H9 (cell line): ENCODE measurements at regions not wholly inside any gene's neighbourhood (a gene's known extent, or its start where the extent isn't known, plus 50 kb on each side); places are given as distances from the start of the nearest gene placed in this dataset.
A peak's percentile ranks its signal among the peaks of the same experiment; 100 is the strongest.

Experiments
- DNase-seq: peaks from one replicate; pipeline ENCODE4 v3.0.0-alpha.2; 2017
- H2AFZ ChIP-seq: one replicate; pipeline ENCODE4 v1.6.1; 2013; ENCODE audit warnings: mild to moderate bottlenecking, low read length, control low read depth, moderate library complexity
- H2AK5ac ChIP-seq: 2 replicates; pipeline ENCODE4 v1.6.1; 2013; ENCODE audit warnings: low read length, control low read depth, mixed read lengths; ENCODE audit not compliant: insufficient read length
- H2BK120ac ChIP-seq: one replicate; pipeline ENCODE4 v1.6.1; 2013; ENCODE audit warnings: low read depth, mild to moderate bottlenecking, low read length, control low read depth, inconsistent platforms; ENCODE audit not compliant: poor library complexity, severe bottlenecking
- H2BK12ac ChIP-seq: 2 replicates; pipeline ENCODE4 v1.6.1; 2013; ENCODE audit warnings: low read length, control low read depth, mixed read lengths, low read depth; ENCODE audit not compliant: insufficient read length
- H2BK15ac ChIP-seq: 2 replicates; pipeline ENCODE4 v1.6.1; 2013; ENCODE audit warnings: low read depth, low read length, control low read depth
- H2BK20ac ChIP-seq: one replicate; pipeline ENCODE4 v1.6.1; 2013; ENCODE audit warnings: low read depth, mild to moderate bottlenecking, low read length, control low read depth, inconsistent platforms; ENCODE audit not compliant: poor library complexity, severe bottlenecking
- H2BK5ac ChIP-seq: 2 replicates; pipeline ENCODE4 v1.6.1; 2013; ENCODE audit warnings: low read length, control low read depth, mixed read lengths; ENCODE audit not compliant: insufficient read length
- H3K14ac ChIP-seq: 2 replicates; pipeline ENCODE4 v1.6.1; 2013; ENCODE audit warnings: low read length, control low read depth; ENCODE audit not compliant: insufficient read depth
- H3K18ac ChIP-seq: 2 replicates; pipeline ENCODE4 v1.6.1; 2013; ENCODE audit warnings: low read depth, mild to moderate bottlenecking, mixed read lengths, low read length, control low read depth; ENCODE audit not compliant: insufficient read length
- H3K23ac ChIP-seq: 2 replicates; pipeline ENCODE4 v1.6.1; 2013; ENCODE audit warnings: low read length, control low read depth, mixed read lengths, low read depth; ENCODE audit not compliant: insufficient read length
- H3K23me2 ChIP-seq: 2 replicates; pipeline ENCODE4 v1.6.1; 2013; ENCODE audit warnings: low read depth, mild to moderate bottlenecking, mixed read lengths, low read length, control low read depth; ENCODE audit not compliant: insufficient read length, poor library complexity, severe bottlenecking
- H3K27ac ChIP-seq: 2 replicates; pipeline ENCODE4 v1.5.1; 2013; ENCODE audit warnings: low read length, control low read depth, mixed read lengths, low read depth; ENCODE audit not compliant: insufficient read length
- H3K27me3 ChIP-seq: 2 replicates; pipeline ENCODE4 v1.6.1; 2013; ENCODE audit warnings: low read length, control low read depth, inconsistent platforms; ENCODE audit not compliant: insufficient read depth
- H3K4ac ChIP-seq: 2 replicates; pipeline ENCODE4 v1.6.1; 2013; ENCODE audit warnings: low read depth, mild to moderate bottlenecking, control low read depth, inconsistent platforms, low read length, moderate library complexity
- H3K4me1 ChIP-seq: 2 replicates; pipeline ENCODE4 v1.6.1; 2013; ENCODE audit warnings: low read length, control low read depth, inconsistent platforms; ENCODE audit not compliant: insufficient read depth
- H3K4me2 ChIP-seq: 2 replicates; pipeline ENCODE4 v1.6.1; 2013; ENCODE audit warnings: low read length, control low read depth, mixed read lengths; ENCODE audit not compliant: insufficient read length, insufficient read depth
- H3K56ac ChIP-seq: 2 replicates; pipeline ENCODE4 v1.6.1; 2013; ENCODE audit warnings: low read depth, mild to moderate bottlenecking, mixed read lengths, low read length, control low read depth; ENCODE audit not compliant: insufficient read length
- H3K79me1 ChIP-seq: 2 replicates; pipeline ENCODE4 v1.6.1; 2013; ENCODE audit warnings: low read depth, mild to moderate bottlenecking, moderate library complexity, low read length, control low read depth, inconsistent platforms; ENCODE audit not compliant: insufficient read depth, poor library complexity, severe bottlenecking
- H3K79me2 ChIP-seq: 2 replicates; pipeline ENCODE4 v1.6.1; 2013; ENCODE audit warnings: low read length, control low read depth, inconsistent platforms; ENCODE audit not compliant: insufficient read depth
- H3K9ac ChIP-seq: 2 replicates; pipeline ENCODE4 v1.6.1; 2013; ENCODE audit warnings: low read length, control low read depth, mixed read lengths; ENCODE audit not compliant: insufficient read length; ENCODE audit errors: extremely low read depth
- H3K9me3 ChIP-seq: one replicate; pipeline ENCODE4 v1.6.1; 2013; ENCODE audit warnings: low read depth, low read length, inconsistent platforms; ENCODE audit not compliant: control insufficient read depth
- H3T11ph ChIP-seq: one replicate; pipeline ENCODE4 v1.6.1; 2013; ENCODE audit warnings: mild to moderate bottlenecking, low read length, control low read depth, inconsistent platforms
- H4K20me1 ChIP-seq: one replicate; pipeline ENCODE4 v1.6.1; 2013; ENCODE audit not compliant: control insufficient read depth, insufficient read length, insufficient read depth
- H4K5ac ChIP-seq: 2 replicates; pipeline ENCODE4 v1.6.1; 2013; ENCODE audit warnings: low read depth, mild to moderate bottlenecking, mixed read lengths, low read length, control low read depth; ENCODE audit not compliant: insufficient read length
- H4K8ac ChIP-seq: replicated peaks from 2 replicates; pipeline ENCODE4 v1.6.1; 2013; ENCODE audit warnings: low read length, control low read depth, mixed read lengths, low read depth; ENCODE audit not compliant: insufficient read length
- H4K91ac ChIP-seq: 2 replicates; pipeline ENCODE4 v1.6.1; 2013; ENCODE audit warnings: low read depth, mild to moderate bottlenecking, moderate library complexity, mixed read lengths, low read length, control low read depth; ENCODE audit not compliant: insufficient read length
- H3K27ac Mint-ChIP-seq, 3 experiments: 2 replicates in 2 of 3; 3 replicates in 1 of 3; pipeline ENCODE4 v1.8.0; 2020 to 2021; ENCODE audit warnings: mixed read lengths in 3 of 3, mild to moderate bottlenecking in 1 of 3, moderate library complexity in 1 of 3
- H3K27me3 Mint-ChIP-seq: 2 replicates; pipeline ENCODE4 v1.8.0; 2021; ENCODE audit warnings: low read depth, mild to moderate bottlenecking, moderate library complexity, mixed read lengths
- H3K36me3 Mint-ChIP-seq, 3 experiments: 2 replicates in 2 of 3; 3 replicates in 1 of 3; pipeline ENCODE4 v1.8.0; 2020 to 2021; ENCODE audit warnings: low read depth in 3 of 3, mixed read lengths in 3 of 3; ENCODE audit not compliant: insufficient read depth in 1 of 3
- H3K4me1 Mint-ChIP-seq, 2 experiments: 2 replicates each; pipeline ENCODE4 v1.8.0; 2020; ENCODE audit warnings: mixed read lengths in 2 of 2
- H3K4me3 Mint-ChIP-seq, 2 experiments: 2 replicates in 1 of 2; 3 replicates in 1 of 2; pipeline ENCODE4 v1.8.0; 2020 to 2021; ENCODE audit warnings: mild to moderate bottlenecking in 2 of 2, mixed read lengths in 2 of 2, moderate library complexity in 1 of 2
- H3K9me3 Mint-ChIP-seq, 2 experiments: 2 replicates in 1 of 2; 3 replicates in 1 of 2; pipeline ENCODE4 v1.8.0; 2020; ENCODE audit warnings: mild to moderate bottlenecking in 2 of 2, mixed read lengths in 2 of 2, moderate library complexity in 1 of 2
- WGBS: extraction: QIAGEN DNeasy Blood & Tissue Kit; methylation state at CpG from one replicate; pipeline ENCODE4 v1.1.7; 2013; ENCODE audit warnings: missing lambda C conversion rate, low lambda C conversion rate, mixed read lengths; ENCODE audit not compliant: insufficient read length; ENCODE audit errors: extremely low coverage; 5-methylcytosine and 5-hydroxymethylcytosine counted together
- TF ChIP-seq, protein P1 (sequence below): fragments of 200-600 bp; sonication (generic); conservative IDR thresholded peaks from 3 replicates; pipeline ENCODE4 v1.8.0; 2021; ENCODE audit warnings: antibody characterized with exemption, mild to moderate bottlenecking

DNA sequence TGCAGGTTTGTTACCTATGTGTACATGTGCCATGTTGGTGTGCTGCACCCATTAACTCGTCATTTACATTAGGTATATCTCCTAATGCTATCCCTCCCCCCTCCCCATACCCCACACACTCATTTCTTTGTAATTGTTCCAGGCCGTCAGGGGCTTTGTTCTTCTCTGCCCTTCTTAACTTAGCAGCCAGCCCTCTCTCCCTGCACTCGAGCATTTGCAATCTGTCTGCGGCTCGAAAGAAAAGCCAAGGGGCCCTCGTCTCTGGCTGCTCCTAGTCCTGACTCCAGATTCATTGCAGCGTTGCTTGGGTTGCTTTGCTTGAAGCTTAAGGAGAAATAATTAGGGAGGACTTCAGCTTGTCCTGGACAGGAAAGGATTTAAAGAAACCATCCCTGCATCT is 85.7 kb downstream of the ATP1A1 start:
- Histone ChIP-seq H2BK15ac (no peak overlapping the region), H3K79me2 (no peaks in the 10 kb centered on the region), H2BK20ac (no peak overlapping the region), H2AK5ac (no peak overlapping the region), H3K18ac (no peak overlapping the region), H3K14ac (no peak overlapping the region), H3K23me2 (no peaks in the 10 kb centered on the region), H3K4me2 (no peak overlapping the region), H3K27ac (no peak overlapping the region), H4K91ac (no peak overlapping the region), H2BK12ac (no peak overlapping the region), H3K56ac (no peak overlapping the region), H3T11ph (no peak overlapping the region), H2BK5ac (no peak overlapping the region), H3K23ac (no peak overlapping the region), H2AFZ (no peak overlapping the region), H3K79me1 (no peaks in the 10 kb centered on the region), H4K20me1 (no peaks in the 10 kb centered on the region), H4K5ac (no peak overlapping the region), H3K9ac (no peak overlapping the region), H3K9me3 (no peaks in the 10 kb centered on the region), H3K4me1 (no peaks in the 10 kb centered on the region), H3K4ac (no peak overlapping the region), H3K27me3 (no peaks in the 10 kb centered on the region), H4K8ac (no peak overlapping the region), H2BK120ac (no peak overlapping the region)
- peak overlapping the region; percentile 37 to 91 (median 39); a peak in 2 of 7 replicates for H3K27ac Mint-ChIP-seq
- no peak overlapping the region for H3K4me3 Mint-ChIP-seq
- TF ChIP-seq, protein P1, sequence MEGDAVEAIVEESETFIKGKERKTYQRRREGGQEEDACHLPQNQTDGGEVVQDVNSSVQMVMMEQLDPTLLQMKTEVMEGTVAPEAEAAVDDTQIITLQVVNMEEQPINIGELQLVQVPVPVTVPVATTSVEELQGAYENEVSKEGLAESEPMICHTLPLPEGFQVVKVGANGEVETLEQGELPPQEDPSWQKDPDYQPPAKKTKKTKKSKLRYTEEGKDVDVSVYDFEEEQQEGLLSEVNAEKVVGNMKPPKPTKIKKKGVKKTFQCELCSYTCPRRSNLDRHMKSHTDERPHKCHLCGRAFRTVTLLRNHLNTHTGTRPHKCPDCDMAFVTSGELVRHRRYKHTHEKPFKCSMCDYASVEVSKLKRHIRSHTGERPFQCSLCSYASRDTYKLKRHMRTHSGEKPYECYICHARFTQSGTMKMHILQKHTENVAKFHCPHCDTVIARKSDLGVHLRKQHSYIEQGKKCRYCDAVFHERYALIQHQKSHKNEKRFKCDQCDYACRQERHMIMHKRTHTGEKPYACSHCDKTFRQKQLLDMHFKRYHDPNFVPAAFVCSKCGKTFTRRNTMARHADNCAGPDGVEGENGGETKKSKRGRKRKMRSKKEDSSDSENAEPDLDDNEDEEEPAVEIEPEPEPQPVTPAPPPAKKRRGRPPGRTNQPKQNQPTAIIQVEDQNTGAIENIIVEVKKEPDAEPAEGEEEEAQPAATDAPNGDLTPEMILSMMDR, result no peak
- DNase-seq, result no peak
- no peaks in the 10 kb centered on the region for H3K27me3 Mint-ChIP-seq
- H3K36me3 Mint-ChIP-seq, result no peaks in the 10 kb centered on the region
- no peaks in the 10 kb centered on the region for H3K9me3 Mint-ChIP-seq
- WGBS, result no CpG with 5 or more reads among the region's 7 CpGs
- peaks cover 20 to 22% of the 10 kb centered on the region in 2 experiments for H3K4me1 Mint-ChIP-seq
